RPMI8226 (cell line): ENCODE measurements at regions not wholly inside any gene's neighbourhood (a gene's known extent, or its start where the extent isn't known, plus 50 kb on each side); places are given as distances from the start of the nearest gene placed in this dataset.
A peak's percentile ranks its signal among the peaks of the same experiment; 100 is the strongest.
"Not testable (repeated sequence)": the region's sequence is repeated elsewhere in the genome, so short reads cannot be mapped to it uniquely, and the experiment has no call there.

Experiments used
- DNase-seq: peaks from one replicate; pipeline ENCODE4 v3.0.0-alpha.2; 2015

DNA sequence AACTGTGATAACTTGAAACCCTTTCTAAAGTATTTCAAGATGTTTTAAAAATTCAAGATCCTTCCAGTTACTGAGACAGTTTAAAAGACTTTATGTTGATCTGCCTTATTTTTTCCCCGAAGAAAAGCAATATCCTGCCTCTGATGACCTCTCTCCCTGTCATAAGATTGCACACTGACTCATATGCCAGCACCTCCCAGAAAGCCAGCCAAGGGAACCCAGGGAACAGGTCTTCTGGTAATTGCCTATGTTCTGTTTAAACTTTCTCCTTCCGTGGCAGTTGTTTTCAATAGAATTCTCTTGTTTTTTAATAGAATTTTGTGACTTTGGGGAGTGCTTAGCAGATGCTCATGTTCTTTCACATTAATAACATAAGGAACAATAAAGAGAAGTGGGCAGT is 300.2 kb upstream of the PRKD1 start:
- DNase-seq = no peak

DNA sequence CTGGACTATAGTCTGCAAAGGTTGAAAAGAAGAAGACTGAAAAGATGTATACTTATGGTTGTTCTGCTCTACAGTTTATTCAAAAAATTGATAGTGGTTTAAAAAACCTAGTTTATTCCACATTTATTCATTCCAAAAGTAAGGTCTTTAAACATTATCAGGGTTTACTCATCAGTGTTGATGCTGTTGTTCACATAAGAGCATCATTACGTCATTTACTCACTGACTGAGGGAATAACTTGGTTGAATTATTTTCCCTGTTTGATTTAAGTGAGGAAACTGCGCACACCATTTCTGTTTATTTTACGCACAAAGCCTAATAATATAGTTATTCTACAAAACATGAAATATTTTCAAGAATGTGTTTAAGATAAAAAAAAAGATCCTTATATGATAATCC is 303.1 kb upstream of the PRKD1 start:
- no peak for DNase-seq

DNA sequence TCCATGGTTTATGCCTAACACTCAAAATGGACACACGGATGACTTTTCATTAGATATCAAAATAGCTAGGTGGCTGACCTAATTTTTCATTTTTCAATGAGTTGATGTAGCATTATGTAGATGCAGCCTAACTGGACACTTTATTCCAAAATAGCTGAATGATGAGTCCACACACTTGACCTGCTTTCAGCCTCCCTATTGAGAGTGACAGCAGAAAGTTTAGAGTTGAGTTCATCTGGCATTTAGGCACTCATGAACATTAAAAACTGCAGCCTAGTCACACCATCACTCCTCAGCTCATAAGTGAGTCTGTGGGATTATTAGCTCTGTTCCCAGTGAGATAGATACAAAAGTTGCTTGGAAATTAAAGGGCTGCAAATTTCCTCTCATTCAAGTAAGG is 307.3 kb upstream of the PRKD1 start:
- no peak for DNase-seq

GRCh38 chr14:30235485-30235884 is 307.8 kb upstream of the PRKD1 start:
- DNase-seq = no peak

DNA sequence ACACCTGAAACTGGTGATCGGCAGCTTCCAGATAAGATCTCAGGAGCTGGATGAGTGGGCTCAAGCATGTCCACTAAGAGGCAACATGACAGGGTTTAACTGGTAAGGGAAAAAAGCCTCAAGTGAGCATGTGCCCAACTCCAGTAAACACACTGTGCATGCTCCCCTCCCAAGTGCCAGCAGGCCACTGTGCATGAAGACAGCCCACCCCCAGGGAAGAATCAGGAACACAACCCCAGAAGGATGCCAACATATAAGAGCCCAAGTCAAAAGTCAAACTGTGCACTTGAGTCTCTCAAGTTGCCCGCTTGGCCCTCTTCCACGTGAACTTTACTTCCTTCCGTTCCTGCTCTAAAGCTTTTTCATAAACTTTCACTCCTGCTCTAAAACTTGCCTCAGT is 311.3 kb upstream of the PRKD1 start:
- no peak for DNase-seq

DNA sequence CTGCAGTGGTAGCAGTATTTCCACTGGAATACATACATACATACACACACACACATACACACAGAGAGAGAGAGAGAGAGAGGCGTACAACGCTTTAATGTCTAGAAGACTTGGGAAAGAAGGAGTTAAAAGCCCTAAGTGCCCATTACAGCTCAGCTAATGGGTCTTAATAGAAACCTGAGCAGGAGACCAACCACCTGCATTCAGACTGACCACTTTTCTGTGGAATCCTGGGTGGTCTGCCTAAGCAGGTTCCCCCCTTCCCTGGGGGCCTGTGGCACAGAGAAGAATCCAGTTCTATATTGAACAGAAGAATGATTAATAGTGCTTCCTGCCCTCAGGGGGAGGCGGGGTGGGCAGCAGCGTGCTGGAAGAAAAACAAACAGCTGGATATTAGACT is 312.4 kb upstream of the PRKD1 start:
- no peak for DNase-seq

DNA sequence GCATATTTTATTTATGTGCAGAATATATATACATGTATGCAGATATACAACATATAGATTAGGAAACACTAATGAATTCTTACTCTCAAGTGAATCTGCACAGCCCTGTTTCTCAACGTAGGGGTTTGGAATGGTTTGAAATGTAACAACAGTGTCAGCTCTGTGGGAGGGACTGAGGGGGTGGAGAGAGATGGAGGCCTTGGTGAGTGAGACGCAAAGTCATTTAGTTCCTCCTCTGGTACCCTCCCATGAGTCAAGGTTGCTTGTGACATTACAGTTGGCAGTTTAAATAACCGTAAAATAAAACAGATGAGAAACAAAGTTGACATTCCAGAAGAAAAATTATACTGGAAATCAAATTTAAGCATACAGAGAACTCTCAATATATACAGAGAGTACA is 313.0 kb upstream of the PRKD1 start:
- no peak for DNase-seq

DNA sequence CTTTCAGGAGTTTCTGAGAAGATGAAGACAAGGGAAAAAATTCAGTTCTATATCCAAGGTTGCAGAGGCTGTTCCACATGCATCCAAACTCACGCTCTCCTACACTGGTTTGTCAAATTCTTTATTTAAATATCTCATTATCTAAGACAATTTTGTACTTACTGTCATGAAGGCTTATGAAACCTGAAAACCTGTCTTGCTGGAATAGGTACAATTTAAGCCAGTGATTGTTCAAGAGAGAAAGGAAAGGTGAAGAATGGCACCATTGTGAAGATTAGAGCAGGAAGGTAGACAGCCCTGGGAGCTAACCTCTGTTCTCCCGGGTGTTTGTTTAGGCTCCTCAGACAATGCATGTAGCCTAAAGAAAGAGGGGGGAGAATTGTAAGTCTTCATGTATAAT is 315.1 kb upstream of the PRKD1 start:
- DNase-seq = no peak

- no peak for DNase-seq
Observed at GRCh38 chr14:30243207-30243606, 315.6 kb upstream of the PRKD1 start.

DNA sequence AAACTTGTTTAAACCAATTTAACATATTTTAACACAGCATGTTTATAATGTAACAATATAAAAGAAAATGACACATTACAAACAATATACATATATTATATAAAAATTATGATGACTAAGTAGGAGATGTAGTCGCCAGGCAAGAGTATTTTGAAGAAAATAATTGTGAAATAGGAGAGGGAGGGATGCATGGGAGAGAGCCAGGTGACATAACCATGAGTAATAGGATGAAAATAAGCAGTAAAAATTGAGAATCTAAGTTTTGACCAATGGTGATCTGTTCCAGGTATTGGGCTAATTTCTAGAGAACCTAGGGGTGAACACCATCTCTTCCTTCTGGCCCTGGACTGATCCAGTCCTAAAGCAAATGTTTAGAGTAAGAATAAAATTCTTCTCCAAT is 315.2 kb upstream of the G2E3 start:
- DNase-seq = no peak

DNA sequence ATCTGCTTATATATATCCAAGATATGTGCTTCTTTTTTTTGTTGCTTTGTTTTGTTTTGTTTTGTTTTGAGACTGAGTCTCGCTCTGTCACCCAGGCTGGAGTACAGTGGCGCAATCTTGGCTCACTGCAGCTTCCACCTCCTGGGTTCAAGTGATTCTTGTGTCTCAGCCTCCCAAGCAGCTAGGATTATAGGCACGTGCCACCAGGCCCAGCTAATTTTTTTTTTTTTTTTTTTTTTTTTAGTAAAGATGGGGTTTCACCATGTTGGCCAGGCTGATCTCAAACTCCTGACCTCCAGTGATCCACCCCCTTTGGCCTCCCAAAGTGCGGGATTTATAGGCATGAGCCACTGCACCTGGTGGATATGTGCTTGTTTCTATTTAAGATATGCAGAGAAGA is 314.6 kb upstream of the G2E3 start:
- not testable (repeated sequence) for DNase-seq

GRCh38 chr14:30251017-30251416 is 307.9 kb upstream of the G2E3 start:
- DNase-seq = no peak

- no peak for DNase-seq
Observed at GRCh38 chr14:30251557-30252100, 307.3 kb upstream of the G2E3 start.

DNA sequence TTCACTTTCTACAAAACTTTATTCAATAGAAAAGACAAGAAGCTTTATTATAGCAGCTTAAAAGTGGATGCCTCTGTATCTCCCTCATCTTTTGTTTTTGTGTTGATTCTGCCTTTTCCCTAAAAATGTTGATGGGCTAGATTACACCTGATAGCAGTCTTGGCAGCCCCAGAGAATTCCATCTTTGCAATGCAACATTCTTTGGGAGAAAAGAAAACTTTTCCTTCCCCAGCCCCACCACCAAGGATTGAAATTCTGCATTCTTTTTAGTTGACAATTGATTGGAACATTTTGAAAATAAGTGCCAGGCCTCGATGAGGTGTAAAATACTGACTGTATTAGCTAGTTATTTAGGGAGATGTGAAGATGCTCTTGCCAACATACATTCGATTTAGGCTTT is 306.8 kb upstream of the G2E3 start:
- no peak for DNase-seq

DNA sequence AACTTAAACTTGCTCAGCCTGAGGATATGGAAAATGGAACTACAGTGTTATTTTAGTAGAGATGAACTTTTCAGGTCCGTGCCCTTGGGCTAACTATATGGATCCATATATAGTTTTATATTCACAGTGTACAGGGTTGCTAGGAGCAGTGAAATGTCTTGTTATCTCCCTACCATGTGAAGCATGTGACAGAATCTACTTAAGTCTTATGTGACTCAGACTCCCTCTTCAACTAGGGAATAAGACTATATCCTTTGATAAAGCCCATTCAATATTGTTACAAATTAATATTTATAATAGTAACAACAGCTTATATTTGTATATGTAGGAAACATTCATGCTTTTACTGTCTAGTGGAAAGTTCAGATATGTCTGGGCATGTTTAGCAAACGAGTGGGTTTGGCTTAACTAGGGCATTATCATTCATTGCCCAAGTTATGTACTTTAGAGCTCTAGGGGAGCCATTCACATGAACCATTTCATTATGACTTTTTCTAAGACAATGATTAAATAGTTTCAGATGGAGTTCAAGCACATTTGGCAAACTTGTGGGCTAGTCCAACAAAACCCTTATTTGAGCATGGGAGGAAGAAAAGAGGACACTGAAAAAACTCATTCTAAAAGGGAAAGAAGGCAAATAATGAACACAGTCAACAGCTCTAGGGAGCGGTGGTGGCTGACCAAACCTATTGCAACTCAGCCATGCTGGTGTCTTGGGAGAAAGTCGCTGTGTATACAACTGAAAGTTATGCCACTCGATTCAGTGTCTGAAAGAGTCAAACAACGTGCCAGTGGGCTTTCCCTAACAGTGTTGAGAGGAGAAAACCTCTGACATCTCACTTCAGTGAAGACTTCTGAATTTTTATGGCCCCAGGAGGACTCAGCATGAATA is 305.9 kb upstream of the G2E3 start:
- DNase-seq = no peak

DNA sequence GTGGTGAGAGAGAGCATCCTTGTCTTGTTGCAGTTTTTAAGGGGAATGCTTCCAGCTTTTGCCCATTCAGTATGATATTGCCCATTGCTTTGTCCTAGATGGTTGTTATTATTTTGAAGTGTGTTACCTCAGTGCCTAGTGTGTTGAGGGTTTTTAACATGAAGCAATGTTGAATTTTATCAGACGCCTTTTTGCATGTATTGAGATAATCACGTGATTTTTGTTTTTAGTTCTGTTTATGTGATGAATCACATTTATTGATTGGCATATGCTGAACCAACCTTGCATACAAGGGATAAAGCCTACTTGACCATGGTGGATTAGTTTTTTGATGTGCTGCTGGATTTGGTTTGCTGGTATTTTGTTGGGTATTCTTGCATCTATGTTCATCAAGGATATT is 302.3 kb upstream of the G2E3 start:
- no peak for DNase-seq

DNA sequence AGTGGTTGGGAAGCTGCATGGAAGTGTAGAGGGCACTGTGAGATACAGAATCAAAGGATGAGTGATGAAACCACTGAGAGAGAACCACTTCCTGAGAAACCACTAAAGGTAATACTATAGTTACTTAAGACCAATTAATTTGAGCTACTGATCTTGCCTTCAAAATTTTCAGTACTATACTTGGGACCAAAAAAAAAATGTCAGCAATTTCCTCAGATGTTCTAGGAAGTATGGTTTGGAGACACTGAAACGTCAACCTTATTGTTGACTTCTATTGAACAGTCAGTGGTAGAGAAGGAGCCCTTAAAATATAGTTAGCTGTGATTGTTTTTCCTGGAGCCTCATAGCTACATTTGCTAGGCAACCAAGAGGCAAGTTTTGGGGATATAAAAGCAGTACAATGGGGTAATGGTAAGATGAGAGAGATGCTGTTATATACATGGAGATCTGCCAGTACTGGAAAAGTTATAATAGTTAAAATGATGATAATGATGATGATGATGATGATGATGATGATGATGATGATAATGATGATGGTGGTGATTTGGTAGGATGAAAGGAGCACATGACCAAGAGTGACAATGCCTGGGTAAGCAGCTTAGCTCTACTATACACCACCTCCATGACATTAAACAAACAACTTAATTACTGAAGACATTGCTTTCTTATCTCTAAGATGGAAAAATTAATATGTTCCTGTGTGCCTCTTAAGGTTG is 300.9 kb upstream of the G2E3 start:
- no peak for DNase-seq

GRCh38 chr14:30260833-30261607 is 297.9 kb upstream of the G2E3 start:
- no peak for DNase-seq

- DNase-seq = no peak
Observed at GRCh38 chr14:30264161-30264560, 294.8 kb upstream of the G2E3 start.

GRCh38 chr14:30266290-30266689 is 292.7 kb upstream of the G2E3 start:
- DNase-seq = no peak

GRCh38 chr14:30267141-30267540 is 291.8 kb upstream of the G2E3 start:
- DNase-seq = no peak

DNA sequence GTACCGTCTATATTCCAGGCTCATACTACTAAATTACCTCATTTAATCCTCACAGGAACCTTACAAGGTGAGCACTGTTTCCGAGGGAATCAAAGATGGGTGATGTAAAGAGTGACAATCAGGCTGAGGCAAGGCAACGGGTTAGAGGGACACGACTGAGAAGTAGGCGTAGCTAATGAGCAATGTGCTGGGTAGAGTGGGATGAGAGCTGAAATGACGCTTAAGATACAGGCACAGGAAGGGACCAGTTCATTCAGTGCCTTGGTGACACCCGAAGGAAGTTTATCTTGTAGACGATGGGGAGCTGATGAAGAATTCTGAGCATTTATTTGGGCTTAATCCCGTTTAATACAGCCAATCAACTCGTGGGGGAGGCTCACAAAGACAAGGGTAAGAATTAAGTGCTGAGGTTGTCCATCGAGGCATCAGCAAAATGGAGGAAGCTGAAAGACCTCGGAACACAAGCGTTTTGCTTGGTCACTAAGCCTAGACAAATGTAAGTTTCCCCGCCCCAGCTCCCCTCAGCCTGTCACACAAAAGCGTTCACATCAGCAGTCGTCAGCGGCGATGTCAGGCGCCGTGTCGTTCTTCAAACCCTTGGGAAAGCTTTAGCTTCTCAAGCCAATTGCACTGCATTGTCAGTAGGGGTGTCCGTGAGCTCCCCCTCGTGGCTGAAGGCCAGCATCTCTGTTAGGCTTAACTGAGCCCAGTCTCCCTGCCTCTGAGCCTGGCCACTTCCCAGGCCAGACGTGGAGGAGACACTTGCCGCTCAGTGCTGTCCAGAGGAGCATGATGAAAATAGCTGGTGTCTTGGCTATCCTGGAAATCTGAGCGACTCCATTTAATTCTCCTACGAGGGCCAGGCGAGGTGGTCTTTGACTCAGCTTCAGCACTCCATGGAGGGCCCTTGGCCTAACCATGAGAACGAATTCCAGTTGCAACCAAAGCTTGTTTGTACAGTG is 288.5 kb upstream of the G2E3 start:
- peak; percentile 68 for DNase-seq
